Stimulated activated CD4-positive, alpha-beta T cell treated with anti-CD3 and anti-CD28 coated beads, Interleukin-12 subunit alpha, Interleukin-12 subunit beta, amount 100 ng/mL, for 24 hours (primary cell): ENCODE measurements at regions not wholly inside any gene's neighbourhood (a gene's known extent, or its start where the extent isn't known, plus 50 kb on each side); places are given as distances from the start of the nearest gene placed in this dataset.
"Not testable (repeated sequence)": the region's sequence is repeated elsewhere in the genome, so short reads cannot be mapped to it uniquely, and the experiment has no call there.

Experiments used
- DNase-seq, 2 experiments: peaks; one replicate each; pipeline ENCODE4 v3.0.0-alpha.2; 2020; ENCODE audit warnings: low read depth in 2 of 2

GRCh38 chr20:61061981-61062380 is 190.1 kb upstream of the CDH4 start:
- no peak for DNase-seq

- DNase-seq = no peak
These were observed 186.2 kb upstream of the CDH4 start for GRCh38 chr20:61065853-61066252.

- no peak for DNase-seq
These were observed 185.5 kb upstream of the CDH4 start for GRCh38 chr20:61066526-61066925.

- DNase-seq = no peak
These were observed 184.8 kb upstream of the CDH4 start for GRCh38 chr20:61067221-61067620.

- DNase-seq = no peak
These were observed 179.7 kb upstream of the CDH4 start for GRCh38 chr20:61072398-61072797.

- no peak for DNase-seq
These were observed 178.7 kb upstream of the CDH4 start for GRCh38 chr20:61073376-61073775.

- no peak for DNase-seq
These were observed 169.3 kb upstream of the CDH4 start for GRCh38 chr20:61082720-61083119.

GRCh38 chr20:61083431-61083830 is 168.6 kb upstream of the CDH4 start:
- no peak for DNase-seq

GRCh38 chr20:61086031-61086430 is 166.0 kb upstream of the CDH4 start:
- no peak for DNase-seq

- no peak for DNase-seq
These were observed 161.5 kb upstream of the CDH4 start for GRCh38 chr20:61090541-61090940.

- DNase-seq = no peak
These were observed 159.8 kb upstream of the CDH4 start for GRCh38 chr20:61092251-61092650.

GRCh38 chr20:61094581-61094980 is 157.5 kb upstream of the CDH4 start:
- DNase-seq = no peak

GRCh38 chr20:61096463-61096862 is 155.6 kb upstream of the CDH4 start:
- no peak for DNase-seq

GRCh38 chr20:61099806-61100205 is 152.3 kb upstream of the CDH4 start:
- no peak for DNase-seq

- DNase-seq = no peak
These were observed 151.6 kb upstream of the CDH4 start for GRCh38 chr20:61100489-61100888.

GRCh38 chr20:61101321-61101720 is 150.7 kb upstream of the CDH4 start:
- DNase-seq = not testable (repeated sequence)

GRCh38 chr20:61104232-61104631 is 147.8 kb upstream of the CDH4 start:
- no peak for DNase-seq

- no peak for DNase-seq
These were observed 146.7 kb upstream of the CDH4 start for GRCh38 chr20:61105395-61105794.

GRCh38 chr20:61106438-61106837 is 145.6 kb upstream of the CDH4 start:
- DNase-seq = no peak

GRCh38 chr20:61109221-61109805 is 142.7 kb upstream of the CDH4 start:
- no peak for DNase-seq

- no peak for DNase-seq
These were observed 139.5 kb upstream of the CDH4 start for GRCh38 chr20:61112515-61112914.

- no peak for DNase-seq
These were observed 138.3 kb upstream of the CDH4 start for GRCh38 chr20:61113731-61114130.

- DNase-seq = no peak
These were observed 137.4 kb upstream of the CDH4 start for GRCh38 chr20:61114493-61115175.
